GM20000 (cell line): ENCODE measurements at regions not wholly inside any gene's neighbourhood (a gene's known extent, or its start where the extent isn't known, plus 50 kb on each side); places are given as distances from the start of the nearest gene placed in this dataset.
"Not testable (repeated sequence)": the region's sequence is repeated elsewhere in the genome, so short reads cannot be mapped to it uniquely, and the experiment has no call there.

Experiments used
- DNase-seq: peaks from one replicate; pipeline ENCODE4 v3.0.0; 2012; ENCODE audit warnings: low spot score
- CTCF ChIP-seq: IDR thresholded peaks from 2 replicates; pipeline ENCODE4 v1.5.1; 2012; ENCODE audit warnings: mild to moderate bottlenecking, control low read depth; ENCODE audit errors: extremely low read depth, missing control alignments

GRCh38 chr7:106448992-106449859 is 164.4 kb upstream of the NAMPT start:
- DNase-seq = no peak
- TF ChIP-seq CTCF = no peak

DNA sequence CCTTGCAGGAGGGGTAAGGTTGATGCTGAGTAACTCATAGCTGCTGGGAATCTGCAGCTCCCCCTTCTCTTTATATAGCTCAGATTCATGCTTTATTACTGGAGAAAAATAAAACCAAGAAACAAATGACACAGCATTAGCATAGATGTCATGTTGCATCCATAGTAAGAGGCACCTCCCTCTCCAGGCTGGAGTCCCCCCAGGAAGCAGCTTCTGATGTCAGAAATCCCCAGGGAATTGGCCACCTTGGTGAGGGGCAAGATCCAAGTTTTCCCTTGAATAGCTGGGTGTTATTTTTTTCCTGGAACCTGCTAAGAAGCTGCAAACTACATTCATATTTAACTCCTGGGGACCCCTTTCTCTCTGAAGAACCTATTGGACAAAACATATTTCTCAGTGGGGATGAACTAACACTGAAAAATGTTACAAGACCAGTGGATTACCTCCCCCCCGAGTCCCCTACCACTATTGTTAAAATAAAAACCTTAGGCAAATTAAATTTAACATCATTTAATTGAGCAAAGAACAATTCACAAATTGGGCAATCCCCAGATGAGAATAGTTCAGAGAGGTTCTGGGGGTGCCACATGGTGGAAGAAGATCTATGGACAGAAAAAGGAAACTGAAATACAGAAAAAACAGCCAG is 163.7 kb upstream of the NAMPT start:
- TF ChIP-seq CTCF = no peak

GRCh38 chr7:106447318-106447847 is 162.6 kb upstream of the NAMPT start:
- no peak for DNase-seq
- no peak for TF ChIP-seq CTCF

More for the DNA sequence above, 163.7 kb upstream of the NAMPT start:
- DNase-seq = no peak

- not testable (repeated sequence) for DNase-seq
These were observed 160.6 kb upstream of the NAMPT start for GRCh38 chr7:106445366-106445765.

GRCh38 chr7:106444068-106444655 is 159.4 kb upstream of the NAMPT start:
- no peak for TF ChIP-seq CTCF

GRCh38 chr7:106443156-106443555 is 158.4 kb upstream of the NAMPT start:
- no peak for TF ChIP-seq CTCF
- DNase-seq = no peak

More at GRCh38 chr7:106444068-106444655, 159.4 kb upstream of the NAMPT start:
- DNase-seq = no peak

- no peak for TF ChIP-seq CTCF
- DNase-seq = no peak
These were observed 157.7 kb upstream of the NAMPT start for GRCh38 chr7:106442476-106442875.

DNA sequence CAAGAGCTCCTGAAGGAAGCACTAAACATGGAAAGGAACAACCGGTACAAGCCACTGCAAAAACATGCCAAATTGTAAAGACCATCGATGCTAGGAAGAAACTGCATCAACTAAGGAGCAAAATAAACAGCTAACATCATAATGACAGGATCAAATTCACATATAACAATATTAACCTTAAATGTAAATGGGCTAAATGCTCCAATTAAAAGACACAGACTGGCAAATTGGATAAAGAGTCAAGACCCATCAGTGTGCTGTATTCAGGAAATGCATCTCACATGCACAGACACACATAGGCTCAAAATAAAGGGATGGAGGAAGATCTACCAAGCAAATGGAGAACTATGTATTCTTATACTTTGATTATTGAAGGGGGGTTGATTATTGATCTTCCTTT is 156.6 kb upstream of the NAMPT start:
- not testable (repeated sequence) for DNase-seq

DNA sequence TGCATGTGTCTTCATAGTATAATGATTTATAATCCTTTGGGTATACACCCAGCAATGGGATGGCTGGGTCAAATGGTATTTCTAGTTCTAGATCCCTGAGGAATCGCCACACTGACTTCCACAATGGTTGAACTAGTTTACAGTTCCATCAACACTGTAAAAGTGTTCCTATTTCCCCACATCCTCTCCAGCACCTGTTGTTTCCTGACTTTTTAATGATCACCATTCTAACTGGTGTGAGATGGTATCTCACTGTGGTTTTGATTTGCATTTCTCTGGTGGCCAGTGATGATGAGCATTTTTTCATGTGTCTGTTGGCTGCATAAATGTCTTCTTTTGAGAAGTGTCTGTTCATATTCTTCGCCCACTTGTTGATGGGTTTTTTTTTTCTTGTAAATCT is 152.2 kb upstream of the NAMPT start:
- DNase-seq = not testable (repeated sequence)
